DND-41 (cell line): ENCODE measurements at regions not wholly inside any gene's neighbourhood (a gene's known extent, or its start where the extent isn't known, plus 50 kb on each side); places are given as distances from the start of the nearest gene placed in this dataset.

Experiments
- ATAC-seq: fragments of 200-7000 bp; cut with Tn5 transposase; 3 replicates; pipeline ENCODE4 v1.9.1; 2021; ENCODE audit warnings: low read depth; ENCODE audit not compliant: insufficient read depth
- DNase-seq: peaks from one replicate; pipeline ENCODE4 v3.0.0-alpha.2; 2020
- H2AFZ ChIP-seq: 2 replicates; pipeline ENCODE4 v1.6.0; 2012; ENCODE audit warnings: low read depth, low read length
- H3K27ac ChIP-seq: 2 replicates; pipeline ENCODE4 v1.5.1; 2012; ENCODE audit warnings: low read length, inconsistent platforms
- H3K27me3 ChIP-seq: fragments of 200-600 bp; sonication (generic); 2 replicates; pipeline ENCODE4 v1.6.0; 2012; ENCODE audit warnings: low read length, mild to moderate bottlenecking, inconsistent platforms; ENCODE audit not compliant: insufficient read depth, poor library complexity
- H3K36me3 ChIP-seq: 2 replicates; pipeline ENCODE4 v1.5.1; 2012; ENCODE audit warnings: low read length, inconsistent platforms; ENCODE audit not compliant: insufficient read depth
- H3K4me1 ChIP-seq: 2 replicates; pipeline ENCODE4 v1.5.1; 2012; ENCODE audit warnings: mild to moderate bottlenecking, low read length; ENCODE audit not compliant: insufficient read depth
- H3K4me2 ChIP-seq: 2 replicates; pipeline ENCODE4 v1.6.0; 2012; ENCODE audit warnings: mild to moderate bottlenecking, moderate library complexity, low read length, inconsistent platforms; ENCODE audit not compliant: insufficient read depth
- H3K4me3 ChIP-seq, 2 experiments: fragments of 200-600 bp in 1 of 2; shearing (Covaris generic) in 1 of 2; 2 replicates each; pipeline ENCODE4 v1.5.1; 2012 to 2016; ENCODE audit warnings: inconsistent platforms in 2 of 2, low read length in 2 of 2, mild to moderate bottlenecking in 2 of 2, low read depth in 1 of 2, moderate library complexity in 1 of 2
- H3K79me2 ChIP-seq: 2 replicates; pipeline ENCODE4 v1.6.0; 2012; ENCODE audit warnings: low read length, inconsistent platforms; ENCODE audit not compliant: insufficient read depth
- H3K9ac ChIP-seq: 2 replicates; pipeline ENCODE4 v1.6.0; 2012; ENCODE audit warnings: low read depth, mild to moderate bottlenecking, inconsistent platforms, low read length, moderate library complexity
- H3K9me3 ChIP-seq: 2 replicates; pipeline ENCODE4 v1.5.1; 2012; ENCODE audit warnings: low read length, moderate library complexity, mild to moderate bottlenecking, inconsistent platforms; ENCODE audit not compliant: insufficient read depth, severe bottlenecking
- H4K20me1 ChIP-seq: 2 replicates; pipeline ENCODE4 v1.6.0; 2012; ENCODE audit warnings: low read length; ENCODE audit not compliant: insufficient read depth
- CTCF ChIP-seq: IDR thresholded peaks from 2 replicates; pipeline ENCODE4 v1.5.1; 2012; ENCODE audit warnings: borderline replicate concordance, low read length, moderate library complexity, mild to moderate bottlenecking; ENCODE audit not compliant: poor library complexity, severe bottlenecking; ENCODE audit errors: extremely low read depth
- EZH2 ChIP-seq: IDR thresholded peaks from 3 replicates; pipeline ENCODE4 v1.6.1; 2012; ENCODE audit warnings: borderline replicate concordance, low read depth, mild to moderate bottlenecking, moderate library complexity, low read length, inconsistent platforms; ENCODE audit not compliant: severe bottlenecking

GRCh38 chr17:51512220-51512907 lies 252.0 kb downstream of the UTP18 start:
- no peak overlapping the region for H3K4me2 ChIP-seq
- H3K9ac ChIP-seq: no peak overlapping the region
- H2AFZ ChIP-seq: no peak overlapping the region
- H3K27ac ChIP-seq: no peak overlapping the region
- H3K4me3 ChIP-seq: no peak overlapping the region
- no peak for ATAC-seq
- no peaks in the 10 kb centered on the region for H3K4me1 ChIP-seq
- no peak for TF ChIP-seq CTCF
- no peak for TF ChIP-seq EZH2
- DNase-seq: no peak
- no peaks in the 10 kb centered on the region for H3K79me2 ChIP-seq
- H4K20me1 ChIP-seq: no peaks in the 10 kb centered on the region
- no peaks in the 10 kb centered on the region for H3K36me3 ChIP-seq
- no peaks in the 10 kb centered on the region for H3K27me3 ChIP-seq
- H3K9me3 ChIP-seq: no peaks in the 10 kb centered on the region

- no peak overlapping the region for H3K9ac ChIP-seq
- no peak for ATAC-seq
- H3K4me3 ChIP-seq: no peak overlapping the region
- H3K36me3 ChIP-seq: no peaks in the 10 kb centered on the region
- no peaks in the 10 kb centered on the region for H3K4me1 ChIP-seq
- H3K27me3 ChIP-seq: peaks cover 3% of the 10 kb centered on the region
- H3K9me3 ChIP-seq: no peaks in the 10 kb centered on the region
- H4K20me1 ChIP-seq: no peaks in the 10 kb centered on the region
- no peak overlapping the region for H3K4me2 ChIP-seq
- H2AFZ ChIP-seq: no peak overlapping the region
- no peak for DNase-seq
- no peak for TF ChIP-seq EZH2
- TF ChIP-seq CTCF: no peak
- H3K79me2 ChIP-seq: no peaks in the 10 kb centered on the region
- H3K27ac ChIP-seq: no peak overlapping the region
Measured at GRCh38 chr17:51516924-51517323, 256.6 kb downstream of the UTP18 start.

GRCh38 chr17:51524524-51524923 lies 264.2 kb downstream of the UTP18 start:
- Histone ChIP-seq H3K79me2 (no peaks in the 10 kb centered on the region), H3K27ac (no peak overlapping the region), H3K36me3 (no peaks in the 10 kb centered on the region), H3K9me3 (no peaks in the 10 kb centered on the region), H3K27me3 (no peaks in the 10 kb centered on the region), H3K4me2 (no peak overlapping the region), H3K4me1 (no peaks in the 10 kb centered on the region), H3K9ac (no peak overlapping the region), H2AFZ (no peak overlapping the region), H3K4me3 (no peak overlapping the region), H4K20me1 (no peaks in the 10 kb centered on the region)
- ATAC-seq (no peak), DNase-seq (no peak)
- no peak for TF ChIP-seq CTCF
- no peak for TF ChIP-seq EZH2
